NCI-H1105 (cell line): ENCODE measurements at regions not wholly inside any gene's neighbourhood (a gene's known extent, or its start where the extent isn't known, plus 50 kb on each side); places are given as distances from the start of the nearest gene placed in this dataset.
"Not testable (repeated sequence)": the region's sequence is repeated elsewhere in the genome, so short reads cannot be mapped to it uniquely, and the experiment has no call there.

ENCODE experiments used
- DNase-seq: peaks from one replicate; lab custom pipeline; 2025; lab: John Stamatoyannopoulos, UW

DNA sequence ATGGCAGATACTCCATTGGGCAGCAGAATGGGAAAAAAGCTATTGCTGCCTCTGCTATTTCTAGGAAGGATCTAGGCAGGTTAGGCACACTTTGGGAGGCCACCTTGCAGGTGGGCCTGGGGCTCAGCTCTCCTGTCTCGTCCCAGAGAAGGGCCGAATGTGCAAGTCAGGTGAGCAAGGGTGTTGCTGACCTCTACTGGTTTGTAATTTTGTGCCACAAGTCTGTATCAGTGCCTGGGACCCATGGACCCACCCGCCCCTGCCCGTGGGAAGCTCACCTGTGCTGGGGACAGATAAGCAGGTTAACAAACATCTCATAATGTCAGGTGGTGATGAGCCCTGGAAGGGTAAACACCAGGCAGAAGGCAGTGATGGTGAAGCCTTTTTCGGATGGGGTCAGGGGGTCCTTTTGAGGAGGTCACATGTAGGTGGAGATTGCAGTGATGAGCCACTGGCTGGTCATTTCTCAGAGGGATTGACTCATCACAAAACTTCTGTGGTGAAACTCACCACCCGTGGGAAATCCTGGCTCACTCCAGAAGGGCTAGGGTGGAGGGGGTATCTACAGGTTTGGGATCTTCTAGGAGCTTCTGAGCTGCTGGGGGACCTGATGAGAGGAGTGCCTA is 161.3 kb downstream of the KLF13 start:
- DNase-seq, result no peak

DNA sequence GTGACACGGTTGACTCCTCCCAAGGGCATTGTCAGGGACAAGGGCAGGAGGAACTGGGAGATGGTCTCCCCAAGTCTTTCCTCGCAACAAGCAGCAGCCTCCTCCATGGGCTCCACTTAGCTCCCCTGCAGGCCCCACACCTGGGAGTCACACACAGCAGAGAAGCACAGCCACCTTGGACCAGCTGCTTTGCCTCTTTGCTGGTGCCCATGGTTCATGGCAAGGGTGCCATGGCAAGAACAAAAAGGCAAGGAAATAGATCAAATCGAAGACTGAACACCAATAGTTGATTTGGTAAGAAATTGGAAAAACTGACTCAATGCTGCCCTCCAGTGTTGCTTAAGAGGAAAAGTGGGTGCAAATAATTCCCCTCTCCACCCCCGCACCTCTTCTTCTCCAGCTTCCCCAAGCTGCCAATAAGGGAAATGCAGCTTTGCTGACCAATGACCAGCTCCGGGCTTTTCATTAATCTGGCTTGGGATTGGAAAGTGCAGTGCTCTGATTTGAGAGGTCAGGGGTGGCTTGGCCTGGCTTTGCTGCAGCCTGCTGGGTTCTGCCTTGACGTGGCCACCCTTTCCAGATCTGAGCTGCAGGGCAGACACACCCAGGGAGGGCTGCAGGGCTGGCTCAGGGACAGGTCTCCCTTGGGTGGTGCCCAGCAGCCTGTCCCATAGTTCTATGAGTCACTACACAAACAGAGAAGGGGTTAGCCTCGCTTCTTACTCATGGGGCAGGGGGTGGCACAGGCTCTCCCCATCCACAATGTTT is 162.0 kb downstream of the KLF13 start:
- DNase-seq, result peak; percentile 28

DNA sequence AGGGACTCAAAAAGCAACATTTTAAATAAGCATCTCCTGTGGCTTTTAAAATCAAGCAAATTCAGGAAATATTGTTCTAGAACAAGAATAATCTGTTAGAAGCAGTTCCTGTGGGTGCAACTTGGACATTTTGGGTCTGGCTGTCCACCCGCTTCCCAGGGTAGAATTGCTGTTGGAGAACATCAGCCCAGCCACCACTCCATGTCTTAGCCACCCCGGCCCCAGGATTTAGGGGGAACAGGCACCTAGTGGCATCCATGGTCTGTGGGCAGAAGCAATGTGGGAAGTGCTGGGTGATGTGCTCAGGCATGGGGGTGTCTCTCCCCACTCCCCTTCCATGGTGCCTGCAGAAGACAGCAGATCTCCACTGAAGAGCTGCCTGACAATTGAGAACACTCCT is 162.6 kb downstream of the KLF13 start:
- DNase-seq, result no peak

DNA sequence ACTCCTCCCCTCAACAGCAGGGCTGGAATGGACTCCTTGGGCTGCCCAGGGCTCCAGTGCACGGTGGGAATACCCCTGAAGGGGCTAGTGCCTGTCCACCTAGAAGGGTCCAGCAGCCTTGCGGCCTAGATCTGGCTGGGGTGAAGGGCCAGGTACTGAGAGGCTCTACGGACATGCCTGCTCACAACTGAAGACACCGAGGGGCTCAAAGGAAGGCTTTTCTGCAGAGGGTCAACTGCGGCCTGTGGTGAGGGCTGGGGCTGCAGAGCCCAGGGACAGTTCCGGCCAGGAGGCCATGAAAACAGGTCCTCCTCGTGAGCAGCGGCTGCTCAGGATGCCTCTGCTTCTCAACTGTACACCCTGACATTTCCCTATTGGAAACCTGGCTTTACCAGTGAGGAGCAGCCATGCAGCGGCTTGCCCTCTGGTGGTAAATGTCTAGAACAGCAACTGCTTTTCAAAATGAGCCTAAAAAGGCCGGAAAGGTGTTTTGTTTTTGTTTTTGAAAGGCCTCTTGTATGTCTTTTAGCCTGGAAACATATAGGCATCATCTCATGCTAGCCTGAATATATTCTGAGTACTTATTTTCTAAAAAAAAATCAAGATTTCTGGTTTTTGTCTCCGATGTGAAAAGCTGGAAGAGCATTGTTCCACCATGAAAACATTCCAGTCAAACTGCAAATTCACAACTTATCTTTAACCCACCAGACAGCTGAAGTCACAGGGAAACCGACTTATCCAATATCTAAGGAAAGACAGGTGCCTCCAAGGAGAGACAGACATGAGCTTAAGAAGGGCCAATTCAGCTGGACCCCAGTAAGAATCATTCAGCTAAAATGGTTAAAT is 163.4 kb downstream of the KLF13 start:
- DNase-seq, result no peak

DNA sequence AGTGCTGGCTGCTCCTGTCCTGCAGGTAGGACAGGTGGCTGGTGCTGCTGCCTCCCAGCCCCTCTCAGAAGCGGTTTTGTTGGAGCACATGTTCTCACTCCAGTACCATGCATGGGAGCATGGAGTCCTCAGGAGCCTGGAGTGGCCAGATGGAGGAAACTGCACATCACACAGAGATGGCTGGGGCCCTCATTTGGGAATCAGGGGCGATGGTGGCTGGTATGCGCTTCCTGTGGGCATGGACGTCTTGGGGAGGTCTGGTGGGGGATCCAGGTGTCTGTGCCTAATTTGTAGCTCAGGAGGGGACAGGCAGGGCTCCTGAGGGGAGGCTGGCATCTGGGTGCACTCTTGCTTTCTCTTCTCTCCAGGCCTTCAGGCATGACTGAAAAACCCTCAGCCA is 168.2 kb downstream of the KLF13 start:
- no peak for DNase-seq

DNA sequence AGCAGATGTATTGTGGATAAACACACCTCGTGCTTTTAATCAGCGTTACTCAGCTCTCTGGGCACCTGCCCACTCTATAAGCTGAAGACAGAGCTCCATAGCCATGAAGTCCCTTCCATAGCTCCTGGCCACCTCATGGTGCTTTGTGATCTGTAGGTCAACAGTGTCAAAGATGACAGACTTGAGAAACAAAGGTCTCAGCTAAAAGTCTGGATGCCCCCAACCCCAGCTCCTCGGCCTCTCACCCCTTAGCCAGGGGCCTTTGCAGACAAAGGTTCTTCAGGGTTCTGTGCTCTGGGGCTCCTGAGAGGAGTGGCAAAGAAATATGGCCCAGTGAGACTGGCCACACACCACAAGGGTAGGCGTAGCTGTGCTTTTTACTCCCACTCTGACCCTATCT is 168.6 kb downstream of the KLF13 start:
- no peak for DNase-seq

DNA sequence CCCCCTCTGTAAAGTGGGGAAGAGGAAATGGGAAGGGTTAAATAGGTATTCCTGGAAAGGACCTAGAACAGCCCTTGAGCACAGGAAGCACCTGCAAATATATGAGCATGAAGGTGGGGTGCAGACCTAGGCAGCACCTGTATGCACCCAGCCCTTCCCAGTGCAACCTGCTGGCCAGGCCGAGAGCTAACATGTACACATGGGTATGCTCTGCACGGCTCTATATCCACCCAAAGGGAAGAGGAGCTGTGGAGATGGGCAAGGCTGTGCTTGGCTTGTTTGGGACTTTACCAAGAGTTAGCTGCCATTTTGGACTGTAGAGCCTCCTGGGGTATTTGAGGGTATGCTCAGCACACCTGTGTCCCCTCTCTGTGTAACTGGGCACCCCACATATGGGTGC is 171.2 kb downstream of the KLF13 start:
- DNase-seq, result no peak

DNA sequence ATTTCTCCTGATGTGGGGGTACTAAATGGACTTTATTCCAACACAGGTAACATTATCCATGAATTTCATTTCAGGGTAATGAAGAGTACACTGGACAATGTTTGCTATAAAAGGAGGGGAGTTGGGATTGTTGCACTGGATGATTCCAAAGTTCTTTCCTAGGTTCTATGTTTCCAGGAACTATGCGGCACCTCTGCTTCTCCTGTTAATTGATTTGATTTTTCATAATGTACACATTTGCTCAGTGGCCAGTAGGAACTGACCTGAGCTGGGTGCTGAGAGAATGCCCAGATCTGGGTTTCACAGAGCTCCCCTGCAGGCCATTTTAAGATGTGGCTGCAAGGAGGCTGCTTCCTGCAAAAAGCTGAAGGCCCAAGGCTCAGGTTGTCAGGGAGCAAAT is 171.7 kb downstream of the KLF13 start:
- no peak for DNase-seq

DNA sequence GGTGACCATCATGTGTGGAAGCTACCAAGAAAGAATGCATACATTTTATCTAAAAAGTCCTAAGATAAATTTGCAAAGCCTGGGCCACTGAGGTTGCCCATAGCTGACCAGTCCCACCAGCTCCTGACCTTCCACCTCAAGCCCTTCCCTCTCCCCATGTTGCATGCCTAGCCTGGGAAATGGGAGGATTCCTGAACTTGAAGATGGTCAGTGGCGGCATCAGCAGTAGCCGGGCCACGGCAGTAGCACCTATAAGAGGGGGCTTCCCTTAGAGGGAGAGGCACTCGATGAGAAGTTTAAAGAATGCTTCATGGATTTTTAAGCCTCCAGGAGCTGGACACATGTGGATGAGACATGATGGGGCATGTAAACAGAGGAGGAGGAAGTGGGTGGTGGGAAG is 172.1 kb downstream of the KLF13 start:
- DNase-seq, result no peak

DNA sequence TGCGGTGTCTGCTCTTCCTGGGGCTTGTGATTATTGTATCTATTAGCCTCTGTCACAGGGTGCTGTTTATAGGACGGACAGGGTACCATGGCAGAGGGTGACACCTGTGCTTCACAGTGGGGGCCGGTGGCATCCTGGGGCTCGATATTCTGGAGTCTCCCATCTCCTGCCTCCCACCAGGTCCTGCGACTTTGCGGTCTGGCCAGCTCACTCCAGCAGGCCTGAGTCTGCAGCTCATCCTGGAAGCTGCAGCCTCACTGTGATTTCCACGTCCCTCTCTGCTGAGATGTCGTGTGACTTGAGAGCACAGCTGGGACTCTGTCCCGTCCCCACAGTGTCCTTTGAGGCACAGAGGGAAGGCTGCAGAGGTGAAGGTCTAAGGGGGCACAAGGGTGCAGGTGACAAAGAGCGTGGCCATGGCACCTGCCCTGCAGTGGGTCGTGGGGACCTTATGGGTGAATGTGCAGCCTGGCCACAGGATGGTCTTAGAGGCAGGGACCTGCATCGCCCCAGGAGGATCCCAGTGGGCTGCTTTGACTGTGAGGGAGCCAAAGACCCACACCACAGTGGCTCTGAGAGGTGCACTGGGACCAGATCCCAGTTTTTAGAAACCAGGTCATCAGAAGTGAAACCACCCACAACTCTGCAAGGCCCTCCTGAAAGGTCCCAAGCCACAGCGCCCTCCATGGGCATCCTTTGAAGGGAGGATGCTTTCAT is 172.8 kb downstream of the KLF13 start:
- DNase-seq, result no peak

DNA sequence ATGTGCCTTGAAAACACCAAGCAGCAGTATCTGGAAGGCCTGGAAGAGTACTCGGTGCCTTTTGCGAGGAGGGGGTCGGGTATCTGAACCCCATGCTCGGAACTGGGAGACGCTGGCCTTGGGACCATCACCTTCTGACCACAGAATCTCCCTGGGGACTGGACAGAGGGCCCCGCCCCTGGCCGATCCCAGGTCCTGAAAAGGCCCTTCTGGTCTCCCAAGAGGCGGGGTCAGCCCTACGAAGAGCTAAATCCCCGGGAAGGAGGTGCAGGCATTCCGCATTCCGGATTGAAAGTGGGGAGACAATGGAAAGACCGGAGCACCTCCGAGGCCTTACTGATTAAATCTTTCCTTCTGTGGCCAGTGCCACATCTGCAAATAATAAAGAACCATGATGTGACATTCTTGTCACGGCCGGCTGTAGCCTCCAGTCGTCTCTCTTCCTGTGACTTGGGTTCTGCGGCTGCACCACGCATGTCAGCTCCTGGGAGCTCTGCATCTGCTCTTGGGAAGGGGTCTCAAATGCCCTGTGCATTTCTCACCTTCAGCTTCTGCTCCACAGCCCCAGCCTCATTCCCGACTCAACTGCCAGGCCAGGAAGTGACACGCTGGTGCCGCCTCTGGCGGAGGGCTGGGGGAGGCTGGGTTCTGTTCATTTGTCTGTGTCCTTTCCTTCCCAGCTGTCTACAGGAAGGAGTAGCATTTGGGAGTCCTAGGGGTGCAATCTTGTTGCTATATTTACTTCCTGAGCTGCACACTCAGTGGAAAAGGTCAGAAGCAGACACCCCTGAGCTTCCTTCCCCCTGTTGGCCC is 173.5 kb downstream of the KLF13 start:
- DNase-seq, result no peak

DNA sequence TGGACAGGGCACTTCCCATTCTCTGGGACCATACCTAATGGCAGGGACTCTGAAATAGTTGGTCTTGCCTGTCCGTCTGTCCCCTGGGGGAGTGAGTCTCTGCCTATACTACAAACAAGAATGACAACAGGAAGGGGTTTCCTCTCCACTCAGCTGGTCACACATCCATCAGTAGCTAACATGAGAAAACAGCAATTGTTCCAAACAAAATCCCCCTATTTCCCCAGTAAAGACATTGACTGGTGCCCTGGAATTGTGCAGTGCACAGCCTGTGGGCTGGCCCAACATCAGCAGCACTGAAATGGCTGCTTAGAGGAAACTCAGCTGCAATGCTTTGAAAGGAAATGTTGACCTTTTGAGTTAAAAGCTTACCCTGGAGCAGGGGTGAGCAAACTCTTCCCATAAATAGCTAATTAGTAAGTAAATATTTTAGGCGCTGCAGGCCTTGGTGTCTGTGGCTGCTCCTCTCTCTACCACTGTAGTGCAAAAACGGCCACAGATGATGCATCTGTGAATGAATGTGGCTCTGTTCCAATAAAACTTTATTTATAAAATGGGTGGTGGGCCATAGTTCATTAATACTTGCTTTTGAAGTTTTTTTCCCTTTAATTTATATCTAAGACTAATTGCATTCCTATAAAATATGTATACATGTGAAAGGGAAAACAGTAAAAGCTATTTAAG is 174.3 kb downstream of the KLF13 start:
- DNase-seq, result no peak

DNA sequence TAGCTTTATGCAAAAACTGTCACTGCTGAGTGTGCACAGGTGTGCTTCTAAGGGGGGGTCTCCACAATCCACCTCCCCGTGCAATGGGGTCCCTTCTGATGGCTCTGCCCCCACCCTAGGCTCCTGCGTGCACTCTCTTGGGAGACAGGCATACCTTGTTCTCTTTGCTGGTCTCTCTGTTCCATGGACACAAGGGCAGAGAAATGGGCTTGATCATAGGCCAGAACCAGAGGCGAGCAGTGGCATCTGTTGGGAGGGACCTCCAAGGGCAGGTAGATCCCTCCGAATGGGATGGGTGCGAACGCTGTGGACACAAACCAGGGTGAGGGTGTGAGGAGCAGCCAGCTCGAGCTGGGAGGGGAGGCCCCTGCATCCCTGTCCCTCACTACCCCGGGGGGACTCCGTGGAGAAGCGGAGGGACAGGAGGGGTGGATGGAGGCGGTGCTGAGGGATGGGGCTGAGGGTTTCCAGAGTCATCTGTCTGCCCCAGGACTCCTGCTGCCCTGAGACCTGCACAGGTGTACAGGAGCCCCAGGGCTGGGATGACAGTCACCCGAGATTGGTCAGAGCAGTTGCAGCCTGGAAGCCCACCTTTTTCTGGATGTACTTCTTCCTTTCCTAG is 175.0 kb downstream of the KLF13 start:
- DNase-seq, result no peak

DNA sequence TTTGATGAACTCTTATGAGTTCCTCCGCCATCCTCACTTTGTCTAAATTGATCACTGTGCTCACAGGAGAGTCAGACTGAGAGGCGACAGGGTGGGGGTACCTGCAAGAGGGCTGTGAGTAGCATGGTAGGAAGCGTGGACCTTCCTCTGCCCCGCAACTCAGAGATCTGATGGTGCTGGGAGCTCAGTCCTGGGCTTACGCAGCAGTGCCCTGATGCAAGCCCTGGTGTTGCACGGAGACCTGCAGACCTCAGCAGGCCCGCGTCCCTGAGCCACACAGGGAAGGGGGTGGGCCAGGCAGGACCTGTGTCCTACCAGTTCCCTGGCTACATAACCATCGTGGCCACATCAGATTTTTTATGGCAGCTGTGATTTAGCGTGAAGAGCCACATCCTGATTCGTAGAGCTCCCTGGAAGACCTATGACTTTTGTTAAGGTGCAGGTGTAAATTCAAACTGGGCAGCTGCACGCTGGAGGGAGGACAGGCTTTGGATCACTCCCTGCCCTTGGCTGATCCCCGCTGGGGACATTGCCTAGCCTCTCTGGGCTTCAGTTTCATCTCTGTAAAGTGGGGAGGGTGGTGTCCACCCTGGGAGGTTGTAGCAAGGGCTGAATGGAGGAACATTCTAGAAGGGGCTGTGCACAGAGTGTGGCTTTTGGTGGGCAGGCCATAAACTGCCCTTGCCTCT is 176.1 kb downstream of the KLF13 start:
- no peak for DNase-seq

DNA sequence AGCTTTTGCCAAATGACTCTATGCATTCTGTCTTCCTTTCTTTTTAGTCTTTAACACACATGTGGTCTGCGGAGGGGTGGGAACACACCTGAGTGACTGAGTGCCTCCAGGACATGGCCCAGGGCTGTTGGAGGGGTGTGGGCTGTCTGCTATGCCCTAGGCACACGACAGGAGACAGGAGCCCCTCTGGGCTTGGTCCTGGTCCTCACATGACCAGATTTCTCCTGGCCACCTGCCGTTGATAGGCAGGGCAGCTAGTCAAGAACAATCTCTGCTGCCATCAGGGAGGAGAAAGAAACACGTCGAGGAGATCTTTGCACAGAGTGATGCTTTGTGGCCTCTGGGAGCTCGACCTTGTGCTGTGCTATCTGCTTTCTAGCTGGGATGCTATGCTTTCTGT is 176.6 kb downstream of the KLF13 start:
- DNase-seq, result no peak

DNA sequence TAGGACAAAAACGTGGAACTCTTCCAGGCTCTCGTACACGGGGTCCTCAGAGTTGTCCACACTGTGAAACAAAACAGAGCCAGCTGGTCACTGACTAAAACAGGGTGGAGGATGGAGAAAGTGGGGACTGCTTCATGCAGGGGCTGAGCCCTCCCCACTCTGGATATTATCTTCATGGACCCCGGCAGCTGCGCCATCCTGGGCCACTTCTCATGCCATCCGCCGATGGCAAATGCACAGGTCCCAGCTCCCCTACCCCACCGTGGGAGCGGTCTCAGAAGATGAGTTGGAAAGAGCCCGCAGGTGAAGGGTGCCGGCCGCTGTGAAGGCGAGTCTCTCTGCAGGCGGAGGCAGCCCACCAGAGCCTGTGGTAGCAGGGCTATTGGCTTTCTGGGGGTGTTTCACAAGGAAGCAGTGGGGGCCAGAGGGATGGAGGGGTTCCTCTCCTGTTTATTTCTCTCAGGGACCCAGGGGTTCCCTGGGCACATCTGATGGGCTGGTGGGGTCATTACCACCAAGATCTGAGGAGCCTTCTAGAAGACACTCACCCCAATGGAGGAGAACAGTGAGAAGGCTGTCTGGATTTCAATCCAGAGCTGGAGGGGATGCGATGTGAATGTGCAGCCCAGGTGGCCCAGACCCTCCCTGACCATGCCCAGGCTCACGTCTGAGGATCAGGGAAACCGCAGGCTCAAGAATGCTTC is 177.3 kb downstream of the KLF13 start:
- no peak for DNase-seq

DNA sequence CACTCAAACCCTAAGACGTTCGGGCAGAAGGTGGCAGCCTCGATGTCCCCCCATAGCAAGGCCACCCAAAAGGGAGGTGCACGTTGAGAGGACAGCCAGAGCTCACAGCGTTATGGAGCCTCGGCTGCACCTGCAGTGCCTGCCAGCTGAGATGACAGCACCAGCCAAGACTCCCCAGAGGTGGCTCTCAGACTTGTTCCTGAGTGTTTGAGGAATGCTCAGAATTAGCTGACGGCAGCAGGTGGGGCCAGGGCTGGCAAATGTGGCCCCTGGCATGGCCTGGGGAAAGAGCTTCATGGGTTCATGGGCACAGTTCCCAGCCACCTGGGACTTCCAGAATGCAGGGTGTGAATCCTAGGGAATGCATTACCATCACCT is 177.8 kb downstream of the KLF13 start:
- DNase-seq, result no peak

DNA sequence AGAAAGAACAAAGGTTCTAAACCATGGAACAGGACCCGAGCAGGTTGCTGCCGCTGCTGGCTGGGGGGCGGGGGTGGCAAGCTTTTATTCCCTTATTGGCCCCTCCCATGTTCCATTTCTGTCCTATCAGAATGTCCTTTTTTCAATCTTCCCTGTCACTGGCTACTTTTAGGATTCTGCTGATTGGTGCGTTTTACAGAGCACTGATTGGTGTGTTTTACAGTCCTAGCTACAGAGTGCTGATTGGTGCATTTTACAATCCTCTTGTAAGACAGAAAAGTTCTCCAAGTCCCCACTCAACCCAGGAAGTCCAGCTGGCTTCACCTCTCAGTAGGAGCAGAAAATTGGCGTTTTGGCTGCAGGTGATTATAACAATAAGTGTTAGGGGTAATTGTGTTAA is 180.9 kb downstream of the KLF13 start:
- DNase-seq, result not testable (repeated sequence)

DNA sequence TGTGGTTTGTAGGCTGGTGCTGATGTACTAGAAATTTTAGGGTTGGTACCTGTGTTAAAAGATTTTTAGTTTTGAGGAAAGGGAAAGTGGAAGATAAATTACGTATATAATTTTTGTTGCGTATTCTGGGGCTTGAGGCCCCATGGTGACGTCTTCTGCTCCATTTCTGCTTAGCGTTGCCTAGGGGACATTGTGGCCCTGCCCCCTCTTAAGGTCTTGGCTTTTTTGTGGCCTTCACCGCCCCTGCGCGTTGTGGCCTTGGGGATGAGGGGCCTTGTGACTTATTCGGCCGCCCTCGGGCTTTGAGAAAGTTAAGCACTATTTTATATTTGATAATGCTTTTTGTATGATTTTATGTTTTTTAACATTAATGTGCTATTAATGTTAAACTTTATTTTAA is 182.0 kb downstream of the KLF13 start:
- DNase-seq, result no peak
